ENCODE measurements at regions not wholly inside any gene's neighbourhood (a gene's known extent, or its start where the extent isn't known, plus 50 kb on each side); places are given as distances from the start of the nearest gene placed in this dataset.

- TF ChIP-seq, protein P1, sequence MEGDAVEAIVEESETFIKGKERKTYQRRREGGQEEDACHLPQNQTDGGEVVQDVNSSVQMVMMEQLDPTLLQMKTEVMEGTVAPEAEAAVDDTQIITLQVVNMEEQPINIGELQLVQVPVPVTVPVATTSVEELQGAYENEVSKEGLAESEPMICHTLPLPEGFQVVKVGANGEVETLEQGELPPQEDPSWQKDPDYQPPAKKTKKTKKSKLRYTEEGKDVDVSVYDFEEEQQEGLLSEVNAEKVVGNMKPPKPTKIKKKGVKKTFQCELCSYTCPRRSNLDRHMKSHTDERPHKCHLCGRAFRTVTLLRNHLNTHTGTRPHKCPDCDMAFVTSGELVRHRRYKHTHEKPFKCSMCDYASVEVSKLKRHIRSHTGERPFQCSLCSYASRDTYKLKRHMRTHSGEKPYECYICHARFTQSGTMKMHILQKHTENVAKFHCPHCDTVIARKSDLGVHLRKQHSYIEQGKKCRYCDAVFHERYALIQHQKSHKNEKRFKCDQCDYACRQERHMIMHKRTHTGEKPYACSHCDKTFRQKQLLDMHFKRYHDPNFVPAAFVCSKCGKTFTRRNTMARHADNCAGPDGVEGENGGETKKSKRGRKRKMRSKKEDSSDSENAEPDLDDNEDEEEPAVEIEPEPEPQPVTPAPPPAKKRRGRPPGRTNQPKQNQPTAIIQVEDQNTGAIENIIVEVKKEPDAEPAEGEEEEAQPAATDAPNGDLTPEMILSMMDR (IDR thresholded peaks at IDR 0.05): no peak
- TF ChIP-seq POLR2A (IDR thresholded peaks at IDR 0.05): no peak
These were observed 148.9 kb downstream of the BRD1 start for GRCh38 chr22:49678842-49679170.

Measured in heart left ventricle (tissue), 13 donors.